NCI-H69 (cell line): ENCODE measurements at regions not wholly inside any gene's neighbourhood (a gene's known extent, or its start where the extent isn't known, plus 50 kb on each side); places are given as distances from the start of the nearest gene placed in this dataset.
"Not testable (repeated sequence)": the region's sequence is repeated elsewhere in the genome, so short reads cannot be mapped to it uniquely, and the experiment has no call there.

Experiments
- DNase-seq: peaks from one replicate; lab custom pipeline; 2025; lab: John Stamatoyannopoulos, UW

- no peak for DNase-seq
Measured at GRCh38 chr10:65787571-65787970, 1138.3 kb upstream of the LRRTM3 start.

GRCh38 chr10:65788271-65788670, 1137.6 kb upstream of the LRRTM3 start:
- DNase-seq = no peak

- no peak for DNase-seq
Measured at GRCh38 chr10:65791979-65792378, 1133.9 kb upstream of the LRRTM3 start.

- DNase-seq = peak; percentile 59
Measured at GRCh38 chr10:65793738-65794425, 1132.0 kb upstream of the LRRTM3 start.

GRCh38 chr10:65794861-65795260, 1131.0 kb upstream of the LRRTM3 start:
- DNase-seq = not testable (repeated sequence)

DNA sequence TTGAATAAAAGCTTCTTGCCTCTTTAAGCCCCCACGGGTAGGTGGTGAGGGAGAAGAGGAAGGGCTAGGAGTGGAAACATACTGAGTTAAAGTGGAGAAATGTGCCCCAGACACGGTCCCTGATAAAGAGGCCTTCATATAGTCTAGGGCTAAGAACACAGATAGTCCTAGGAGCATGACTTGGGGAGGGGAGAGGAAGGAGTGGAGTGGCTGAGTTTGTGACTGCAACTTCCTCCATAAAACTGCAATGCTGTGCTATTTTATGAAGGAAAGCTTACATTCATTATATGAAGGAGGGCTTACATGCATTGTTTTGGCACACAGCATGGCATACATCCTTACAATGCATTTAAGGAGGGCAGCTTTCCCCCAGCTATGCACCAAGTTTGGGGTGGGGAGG, 1129.4 kb upstream of the LRRTM3 start:
- DNase-seq = no peak

- DNase-seq = no peak
Measured at GRCh38 chr10:65798133-65798532, 1127.7 kb upstream of the LRRTM3 start.

GRCh38 chr10:65802391-65802790, 1123.4 kb upstream of the LRRTM3 start:
- DNase-seq = no peak

DNA sequence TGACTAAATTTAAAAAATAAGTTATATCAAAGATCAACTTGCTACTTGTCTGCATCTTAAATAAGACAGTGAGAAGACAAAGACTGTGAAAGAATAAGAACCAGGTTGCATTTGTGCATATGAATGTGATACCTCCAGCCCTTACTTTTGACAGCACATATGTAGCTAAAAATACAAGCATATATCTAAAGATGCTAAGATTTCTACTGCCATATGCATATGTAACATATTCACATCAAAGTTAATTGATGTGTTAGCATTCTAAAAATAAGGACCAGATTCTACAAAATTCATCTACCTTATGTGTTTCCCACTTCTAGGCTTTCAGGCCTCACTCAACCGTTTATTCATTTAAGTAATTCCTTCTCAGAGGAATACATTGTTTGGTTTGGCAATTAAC, 1120.3 kb upstream of the LRRTM3 start:
- DNase-seq = no peak

DNA sequence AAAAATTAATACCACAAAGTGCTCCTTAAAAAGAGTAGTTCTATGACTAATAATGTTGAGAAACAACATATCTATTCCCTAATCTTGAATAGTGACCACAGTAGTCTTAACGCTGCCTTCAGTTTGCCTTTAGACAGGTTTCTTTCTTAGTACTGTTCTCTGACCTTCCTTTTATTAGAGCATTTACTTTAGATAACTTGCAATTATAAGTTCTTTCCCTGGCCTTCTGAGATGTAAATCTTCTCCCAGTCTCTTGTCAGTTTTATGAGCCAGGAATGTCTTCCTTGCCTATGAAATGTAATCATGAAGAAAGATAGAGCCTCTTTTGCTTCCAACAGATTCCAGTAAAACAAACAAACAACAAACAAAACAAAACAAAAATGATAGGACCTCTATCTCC, 1119.8 kb upstream of the LRRTM3 start:
- no peak for DNase-seq

GRCh38 chr10:65808687-65809333, 1117.0 kb upstream of the LRRTM3 start:
- no peak for DNase-seq

DNA sequence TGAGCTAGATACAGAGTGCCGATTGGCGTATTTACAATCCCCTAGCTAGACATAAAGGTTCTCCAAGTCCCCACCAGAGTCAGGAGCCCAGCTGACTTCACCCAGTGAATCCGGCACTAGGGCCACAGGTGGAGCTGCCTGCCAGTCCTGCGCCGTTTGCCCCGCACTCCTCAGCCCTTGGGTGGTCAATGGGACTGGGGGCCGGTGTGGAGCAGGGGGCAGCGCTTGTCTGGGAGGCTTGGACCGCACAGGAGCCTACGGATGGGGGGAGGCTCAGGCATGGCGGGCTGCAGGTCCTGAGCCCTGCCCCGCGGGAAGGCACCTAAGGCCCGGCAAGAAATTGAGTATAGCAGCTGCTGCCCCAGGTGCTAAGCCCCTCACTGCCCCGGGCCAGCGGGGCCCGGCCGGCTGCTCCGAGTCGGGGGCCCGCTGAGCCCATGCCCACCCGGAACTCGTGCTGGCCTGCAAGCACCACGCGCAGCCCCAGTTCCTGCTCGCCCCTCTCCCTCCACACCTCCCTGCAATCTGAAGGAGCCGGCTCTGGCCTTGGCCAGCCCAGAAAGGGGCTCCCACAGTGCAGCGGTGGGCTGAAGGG, 1113.8 kb upstream of the LRRTM3 start:
- DNase-seq = no peak

DNA sequence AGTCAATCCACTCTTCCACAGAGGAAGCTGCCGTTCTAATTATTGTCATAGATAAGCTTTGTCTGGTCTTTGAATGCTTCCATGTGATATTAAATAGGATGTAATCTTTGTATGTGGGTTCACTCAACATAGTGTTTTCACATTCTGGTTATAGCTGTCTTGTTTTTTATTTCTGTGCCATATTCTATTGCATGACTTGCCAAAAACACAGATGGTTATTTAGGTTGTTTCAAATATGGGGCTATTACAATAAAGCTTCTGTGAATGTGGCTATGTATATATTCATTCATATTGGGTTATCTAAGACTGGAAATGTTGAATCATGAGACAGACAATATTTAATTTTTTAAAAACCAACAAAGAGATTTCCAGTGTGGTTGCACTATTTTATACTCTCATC, 1109.3 kb upstream of the LRRTM3 start:
- DNase-seq = no peak

GRCh38 chr10:65818990-65819389, 1106.8 kb upstream of the LRRTM3 start:
- no peak for DNase-seq

GRCh38 chr10:65827359-65827758, 1098.5 kb upstream of the LRRTM3 start:
- no peak for DNase-seq

DNA sequence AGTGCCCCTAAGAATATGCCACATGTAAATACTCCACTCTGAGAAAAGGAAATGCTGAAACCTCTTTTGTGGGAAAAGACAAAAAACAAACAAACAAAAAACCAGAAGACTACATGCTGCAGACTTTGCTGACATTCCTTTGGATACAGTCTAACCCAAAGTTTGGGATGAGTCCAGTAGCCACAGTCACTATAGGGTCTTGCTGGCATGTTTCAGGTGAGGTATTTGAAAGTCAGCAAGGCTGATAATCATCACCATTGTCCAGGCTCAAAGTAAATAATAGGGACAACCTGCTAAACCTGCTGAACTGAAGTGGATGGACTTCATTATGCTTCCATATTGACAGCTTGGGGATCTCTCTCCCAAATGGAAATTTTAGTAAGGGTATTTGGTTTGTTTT, 1087.0 kb upstream of the LRRTM3 start:
- DNase-seq = no peak

GRCh38 chr10:65843203-65843602, 1082.6 kb upstream of the LRRTM3 start:
- no peak for DNase-seq

GRCh38 chr10:65845916-65846315, 1079.9 kb upstream of the LRRTM3 start:
- DNase-seq = no peak

- DNase-seq = no peak
Measured at GRCh38 chr10:65846541-65846940, 1079.3 kb upstream of the LRRTM3 start.

DNA sequence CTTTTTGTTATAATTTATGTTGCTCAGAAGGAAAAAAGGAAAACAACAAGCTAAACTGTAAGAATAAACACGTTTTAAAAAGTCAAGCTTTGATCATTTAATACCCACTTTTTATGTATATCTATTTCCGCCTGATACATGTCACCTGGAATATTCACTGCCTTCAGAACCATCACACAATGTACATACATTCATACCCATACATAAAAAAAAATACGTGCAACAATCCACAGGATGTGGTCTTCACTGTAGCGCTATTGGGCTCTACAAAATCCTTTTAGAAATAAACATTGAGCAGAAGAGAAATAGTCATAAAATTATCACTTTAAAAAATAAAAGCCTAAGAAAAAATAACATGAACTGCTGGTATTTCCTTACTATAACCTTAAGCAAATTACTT, 1078.9 kb upstream of the LRRTM3 start:
- DNase-seq = no peak

- peak; percentile 3 for DNase-seq
Measured at GRCh38 chr10:65847436-65848230, 1078.2 kb upstream of the LRRTM3 start.

DNA sequence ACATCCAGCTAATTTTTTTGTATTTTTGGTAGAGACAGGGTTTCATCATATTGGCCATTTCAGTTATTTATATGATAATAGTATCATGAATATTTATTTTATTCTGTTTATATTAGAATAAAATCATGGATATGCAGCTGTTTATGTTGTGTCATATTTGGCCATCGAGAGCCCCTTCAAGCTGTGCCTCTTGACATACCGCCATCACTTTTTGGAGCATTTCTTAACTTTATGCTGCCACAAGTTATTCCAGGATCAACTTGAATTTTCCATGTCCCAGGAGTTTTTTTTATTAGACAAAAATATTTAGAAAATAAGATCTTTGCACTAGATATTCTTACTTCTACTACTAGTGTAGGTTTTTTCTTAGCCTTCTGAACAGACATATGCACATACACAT, 1067.0 kb upstream of the LRRTM3 start:
- DNase-seq = no peak

DNA sequence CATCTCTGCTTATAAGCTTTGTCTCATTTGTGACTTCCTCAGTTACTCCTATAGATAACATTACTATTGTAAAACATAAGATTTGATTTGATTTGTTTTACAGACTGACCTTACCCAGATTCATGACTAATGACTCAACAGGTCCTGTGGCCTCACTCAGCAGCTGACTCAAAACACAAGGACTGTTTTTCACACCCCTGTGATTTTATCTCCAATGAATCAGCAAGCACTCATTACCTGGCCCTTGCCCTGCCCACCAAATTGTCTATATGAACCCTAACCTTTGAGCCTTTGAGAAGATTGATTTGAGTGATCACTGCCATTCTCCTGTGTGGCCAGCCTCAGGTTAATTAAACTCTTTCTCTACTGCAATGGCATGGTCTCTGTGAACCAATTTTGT, 1064.6 kb upstream of the LRRTM3 start:
- peak; percentile 2 for DNase-seq
